ENCODE measurements at regions not wholly inside any gene's neighbourhood (a gene's known extent, or its start where the extent isn't known, plus 50 kb on each side); places are given as distances from the start of the nearest gene placed in this dataset.

GRCh38 chr4:64559571-64559970, 150.3 kb upstream of the TECRL start:
- Histone ChIP-seq H2BK5ac (ENCODE audit: low read depth, low read length) (no peak overlapping the region), H3K4me2 (ENCODE audit: insufficient read depth in 1 of 2, low read depth in 2 of 2, low read length in 2 of 2) (no peak overlapping the region), H4K5ac (ENCODE audit: insufficient read length, low read depth, low read length) (no peak overlapping the region), H3K4me3 (ENCODE audit: extremely low read depth in 1 of 4, insufficient read depth in 2 of 4, low read depth in 3 of 4, low read length in 4 of 4) (no peak overlapping the region), H3K4me1 (replicated peaks in 1 of 4; ENCODE audit: control insufficient read depth in 3 of 4, insufficient read depth in 4 of 4, low read length in 3 of 4) (no peaks in the 10 kb centered on the region), H2BK15ac (ENCODE audit: low read length) (no peak overlapping the region), H3K27ac (ENCODE audit: low read depth, low read length) (no peak overlapping the region), H3K36me3 (ENCODE audit: control insufficient read depth in 2 of 4, insufficient read depth in 4 of 4, low read length in 3 of 4) (no peaks in the 10 kb centered on the region), H3K18ac (ENCODE audit: extremely low read depth, low read length) (no peak overlapping the region), H3K4ac (replicated peaks; ENCODE audit: insufficient read length, low read depth, low read length) (no peak overlapping the region), H3K9ac (replicated peaks in 1 of 4; ENCODE audit: extremely low read depth in 1 of 4, low read depth in 3 of 4, low read length in 3 of 4) (no peak overlapping the region), H3K9me3 (ENCODE audit: insufficient read depth in 2 of 2, low read depth in 1 of 2, low read length in 1 of 2) (no peaks in the 10 kb centered on the region), H2BK120ac (replicated peaks; ENCODE audit: low read depth, low read length) (no peak overlapping the region), H4K8ac (ENCODE audit: extremely low read depth, insufficient read depth, low read length) (no peak overlapping the region), H2AFZ (ENCODE audit: low read length) (no peak overlapping the region), H3K23ac (ENCODE audit: insufficient read length) (no peak overlapping the region), H2AK5ac (ENCODE audit: low read depth, low read length) (no peak overlapping the region), H3K14ac (ENCODE audit: insufficient read length) (no peak overlapping the region), H2BK20ac (ENCODE audit: low read length) (no peak overlapping the region), H3K27me3 (replicated peaks in 1 of 4; ENCODE audit: control insufficient read depth in 3 of 4, extremely low read depth in 1 of 4, insufficient read depth in 3 of 4, low read length in 3 of 4) (no peaks in the 10 kb centered on the region), H4K20me1 (replicated peaks in 1 of 2; ENCODE audit: control insufficient read depth in 1 of 2, insufficient read depth in 2 of 2, low read length in 2 of 2) (no peaks in the 10 kb centered on the region), H3K56ac (replicated peaks; ENCODE audit: insufficient read length, low read depth, low read length) (no peak overlapping the region), H2BK12ac (ENCODE audit: low read depth, low read length) (no peak overlapping the region), H3K79me2 (ENCODE audit: control insufficient read depth in 1 of 2, insufficient read depth in 2 of 2, low read length in 2 of 2) (no peaks in the 10 kb centered on the region), H3K79me1 (ENCODE audit: low read depth, low read length) (no peaks in the 10 kb centered on the region), H3K23me2 (ENCODE audit: low read depth, low read length) (no peaks in the 10 kb centered on the region), H4K91ac (replicated peaks; ENCODE audit: insufficient read length, low read length) (no peak overlapping the region)
- ChIA-PET POLR2A (ENCODE audit: partially characterized antibody) (no interaction called here), CTCF (ENCODE audit: partially characterized antibody) (interaction anchor here (0.7 kb wide), 1 partner anchor 21 kb away, joined by 3 read pairs; no protein-coding TSS in a partner anchor)
- FAIRE-seq (no peak), DNase-seq (ENCODE audit: low read depth in 1 of 2, low spot score in 2 of 2) (no peak)
- 85% methylated on average over 4 of the region's 4 CpGs; no CpG with 5 or more reads in 1 of the 2 experiments for WGBS, 2 experiments (ENCODE audit: extremely low coverage in 1 of 2, insufficient coverage in 1 of 2, insufficient read length in 1 of 2, insufficient replicate concordance in 2 of 2, low coverage in 1 of 2, low lambda C conversion rate in 2 of 2, missing lambda C conversion rate in 1 of 2)
- TF ChIP-seq ASH2L (IDR thresholded peaks at IDR 0.05; ENCODE audit: low read length) (no peak), RFX5 (IDR thresholded peaks at IDR 0.05; ENCODE audit: borderline replicate concordance, low read depth, low read length) (no peak)
